ENCODE measurements at regions not wholly inside any gene's neighbourhood (a gene's known extent, or its start where the extent isn't known, plus 50 kb on each side); places are given as distances from the start of the nearest gene placed in this dataset.
"Not testable (repeated sequence)": the region's sequence is repeated elsewhere in the genome, so short reads cannot be mapped to it uniquely, and the experiment has no call there.

- intact Hi-C loops (cut with DNase I): no loop called here
- no peak for TF ChIP-seq CTCF (IDR thresholded peaks at IDR 0.05)
- no peak overlapping the region for H3K27ac ChIP-seq
- no peaks in the 10 kb centered on the region for H3K4me1 ChIP-seq
- no peak for DNase-seq (ENCODE audit: low spot score in 2 of 2)
- no peaks in the 10 kb centered on the region for H3K9me3 ChIP-seq
- no peaks in the 10 kb centered on the region for H3K27me3 ChIP-seq
- no peak overlapping the region for H3K4me3 ChIP-seq
- H3K36me3 ChIP-seq: no peaks in the 10 kb centered on the region
These were observed 222.6 kb upstream of the CPHXL start for GRCh38 chr16:75948886-75949285.

GRCh38 chr16:75952124-75952523, 225.8 kb upstream of the CPHXL start:
- H3K27ac ChIP-seq: no peak overlapping the region
- H3K4me3 ChIP-seq: no peak overlapping the region
- H3K27me3 ChIP-seq: no peaks in the 10 kb centered on the region
- no peak for TF ChIP-seq CTCF (IDR thresholded peaks at IDR 0.05)
- intact Hi-C loops (cut with DNase I): no loop called here
- no peak for DNase-seq (ENCODE audit: low spot score in 2 of 2)
- H3K9me3 ChIP-seq: no peaks in the 10 kb centered on the region
- H3K36me3 ChIP-seq: no peaks in the 10 kb centered on the region
- no peaks in the 10 kb centered on the region for H3K4me1 ChIP-seq

GRCh38 chr16:75957870-75958269, 231.6 kb upstream of the CPHXL start:
- intact Hi-C loops (cut with DNase I): no loop called here
- Histone ChIP-seq H3K36me3 (no peaks in the 10 kb centered on the region), H3K4me3 (no peak overlapping the region), H3K27me3 (no peaks in the 10 kb centered on the region), H3K27ac (no peak overlapping the region), H3K9me3 (no peaks in the 10 kb centered on the region), H3K4me1 (no peaks in the 10 kb centered on the region)
- DNase-seq (ENCODE audit: low spot score in 2 of 2): no peak
- TF ChIP-seq CTCF (IDR thresholded peaks at IDR 0.05): no peak

- no peaks in the 10 kb centered on the region for H3K27me3 ChIP-seq
- H3K36me3 ChIP-seq: no peaks in the 10 kb centered on the region
- intact Hi-C loops (cut with DNase I): no loop called here
- no peak for DNase-seq (ENCODE audit: low spot score in 2 of 2)
- no peak overlapping the region for H3K27ac ChIP-seq
- H3K4me3 ChIP-seq: no peak overlapping the region
- TF ChIP-seq CTCF (IDR thresholded peaks at IDR 0.05): no peak
- H3K9me3 ChIP-seq: no peaks in the 10 kb centered on the region
- H3K4me1 ChIP-seq: no peaks in the 10 kb centered on the region
These were observed 239.4 kb upstream of the CPHXL start for GRCh38 chr16:75965504-75966374.

- H3K9me3 ChIP-seq; H3K4me3 ChIP-seq; H3K27me3 ChIP-seq; H3K4me1 ChIP-seq; H3K36me3 ChIP-seq; H3K27ac ChIP-seq; intact Hi-C loops (cut with DNase I); DNase-seq (ENCODE audit: low spot score in 2 of 2): not testable (repeated sequence)
These were observed 242.8 kb upstream of the CPHXL start for GRCh38 chr16:75969120-75969519.

- H3K4me3 ChIP-seq: no peak overlapping the region
- H3K27ac ChIP-seq: no peak overlapping the region
- H3K36me3 ChIP-seq: no peaks in the 10 kb centered on the region
- DNase-seq (ENCODE audit: low spot score in 2 of 2): no peak
- H3K4me1 ChIP-seq: no peaks in the 10 kb centered on the region
- H3K27me3 ChIP-seq: no peaks in the 10 kb centered on the region
- no peaks in the 10 kb centered on the region for H3K9me3 ChIP-seq
- TF ChIP-seq CTCF (IDR thresholded peaks at IDR 0.05): no peak
- intact Hi-C loops (cut with DNase I): no loop called here
These were observed 245.0 kb upstream of the CPHXL start for GRCh38 chr16:75971334-75971733.

Measured in ascending aorta (tissue), 2 donors.